ENCODE measurements at regions not wholly inside any gene's neighbourhood (a gene's known extent, or its start where the extent isn't known, plus 50 kb on each side); places are given as distances from the start of the nearest gene placed in this dataset.

DNA sequence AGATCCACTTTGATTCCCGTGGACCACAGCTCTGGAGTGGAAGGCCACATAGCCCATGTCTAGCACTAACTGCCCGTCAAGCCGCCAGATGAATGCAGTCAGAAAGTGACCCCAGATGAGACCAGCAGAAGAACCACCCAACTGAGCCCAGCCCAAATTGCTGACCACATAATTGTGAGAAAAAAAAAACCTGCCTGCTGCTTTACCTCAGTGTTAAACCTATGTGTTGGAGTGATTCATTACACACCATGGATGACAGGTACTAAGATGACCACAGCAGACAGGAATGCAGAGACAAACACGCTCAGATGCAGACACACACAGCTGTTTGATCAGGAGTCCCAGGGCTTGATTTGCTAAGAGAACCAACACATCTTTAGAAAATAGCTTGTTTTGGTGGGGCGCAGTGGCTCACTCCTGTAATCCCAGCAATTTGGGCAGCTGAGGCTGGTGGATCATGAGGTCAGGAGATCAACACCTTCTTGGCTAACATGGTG lies 168.1 kb upstream of the PPP2R2D start:
- TF ChIP-seq, protein P1, sequence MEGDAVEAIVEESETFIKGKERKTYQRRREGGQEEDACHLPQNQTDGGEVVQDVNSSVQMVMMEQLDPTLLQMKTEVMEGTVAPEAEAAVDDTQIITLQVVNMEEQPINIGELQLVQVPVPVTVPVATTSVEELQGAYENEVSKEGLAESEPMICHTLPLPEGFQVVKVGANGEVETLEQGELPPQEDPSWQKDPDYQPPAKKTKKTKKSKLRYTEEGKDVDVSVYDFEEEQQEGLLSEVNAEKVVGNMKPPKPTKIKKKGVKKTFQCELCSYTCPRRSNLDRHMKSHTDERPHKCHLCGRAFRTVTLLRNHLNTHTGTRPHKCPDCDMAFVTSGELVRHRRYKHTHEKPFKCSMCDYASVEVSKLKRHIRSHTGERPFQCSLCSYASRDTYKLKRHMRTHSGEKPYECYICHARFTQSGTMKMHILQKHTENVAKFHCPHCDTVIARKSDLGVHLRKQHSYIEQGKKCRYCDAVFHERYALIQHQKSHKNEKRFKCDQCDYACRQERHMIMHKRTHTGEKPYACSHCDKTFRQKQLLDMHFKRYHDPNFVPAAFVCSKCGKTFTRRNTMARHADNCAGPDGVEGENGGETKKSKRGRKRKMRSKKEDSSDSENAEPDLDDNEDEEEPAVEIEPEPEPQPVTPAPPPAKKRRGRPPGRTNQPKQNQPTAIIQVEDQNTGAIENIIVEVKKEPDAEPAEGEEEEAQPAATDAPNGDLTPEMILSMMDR (IDR thresholded peaks at IDR 0.05), result no peak
- no peak for TF ChIP-seq POLR2A (IDR thresholded peaks at IDR 0.05)

All from testis (tissue), 2 donors.